GM21825 (cell line): ENCODE measurements at regions not wholly inside any gene's neighbourhood (a gene's known extent, or its start where the extent isn't known, plus 50 kb on each side); places are given as distances from the start of the nearest gene placed in this dataset.
"Not testable (repeated sequence)": the region's sequence is repeated elsewhere in the genome, so short reads cannot be mapped to it uniquely, and the experiment has no call there.

ENCODE experiments used
- ATAC-seq: cut with Tn5 transposase; IDR thresholded peaks from one replicate; pipeline ENCODE4 v1.9.1; 2021; ENCODE audit warnings: mild to moderate bottlenecking, moderate library complexity; ENCODE audit not compliant: unreplicated experiment

GRCh38 chr6:105557291-105557690 lies 154.4 kb upstream of the PREP start:
- ATAC-seq = no peak

- ATAC-seq = no peak
These were observed 150.3 kb upstream of the PREP start for GRCh38 chr6:105553171-105553570.

GRCh38 chr6:105550955-105551620 lies 148.2 kb upstream of the PREP start:
- no peak for ATAC-seq

GRCh38 chr6:105546754-105547153 lies 143.9 kb upstream of the PREP start:
- no peak for ATAC-seq

GRCh38 chr6:105545947-105546731 lies 143.3 kb upstream of the PREP start:
- no peak for ATAC-seq

- ATAC-seq = no peak
These were observed 142.5 kb upstream of the PREP start for GRCh38 chr6:105545228-105545920.

- ATAC-seq = no peak
These were observed 137.0 kb upstream of the PREP start for GRCh38 chr6:105539911-105540310.

- ATAC-seq = no peak
These were observed 135.2 kb upstream of the PREP start for GRCh38 chr6:105537981-105538578.

- no peak for ATAC-seq
These were observed 134.1 kb upstream of the PREP start for GRCh38 chr6:105536961-105537360.

GRCh38 chr6:105533301-105533700 lies 130.4 kb upstream of the PREP start:
- no peak for ATAC-seq

- ATAC-seq = no peak
These were observed 123.5 kb upstream of the PREP start for GRCh38 chr6:105526225-105526872.

- no peak for ATAC-seq
These were observed 119.9 kb upstream of the PREP start for GRCh38 chr6:105522626-105523322.

- no peak for ATAC-seq
These were observed 117.1 kb upstream of the PREP start for GRCh38 chr6:105519954-105520353.

- ATAC-seq = not testable (repeated sequence)
These were observed 116.1 kb upstream of the PREP start for GRCh38 chr6:105518993-105519392.

- no peak for ATAC-seq
These were observed 112.2 kb upstream of the PREP start for GRCh38 chr6:105515054-105515453.

- no peak for ATAC-seq
These were observed 111.4 kb upstream of the PREP start for GRCh38 chr6:105514306-105514705.

GRCh38 chr6:105511639-105512038 lies 108.8 kb upstream of the PREP start:
- ATAC-seq = no peak

GRCh38 chr6:105510746-105511145 lies 107.9 kb upstream of the PREP start:
- ATAC-seq = no peak

GRCh38 chr6:105509506-105510331 lies 106.8 kb upstream of the PREP start:
- ATAC-seq = no peak
